ENCODE measurements at regions not wholly inside any gene's neighbourhood (a gene's known extent, or its start where the extent isn't known, plus 50 kb on each side); places are given as distances from the start of the nearest gene placed in this dataset.

- no peak for TF ChIP-seq POLR2A (IDR thresholded peaks at IDR 0.05; ENCODE audit: low read depth, low read length)
- TF ChIP-seq POLR2AphosphoS5 (IDR thresholded peaks at IDR 0.05; ENCODE audit: low read depth, low read length) = no peak
Measured at GRCh38 chr1:70842562-70842961, 205.1 kb downstream of the PTGER3 start.

Measured in GM12891 (cell line).